GM10248 (cell line): ENCODE measurements at regions not wholly inside any gene's neighbourhood (a gene's known extent, or its start where the extent isn't known, plus 50 kb on each side); places are given as distances from the start of the nearest gene placed in this dataset.

Experiments used
- CTCF ChIA-PET: fragments of 300-600 bp; sonication (Branson Sonifier 250); formaldehyde crosslinking; extraction: SDS; loops from one replicate; lab custom pipeline; 2021; ENCODE audit warnings: antibody characterized with exemption; lab: Yijun Ruan, JAX
- POLR2A ChIA-PET: fragments of 350-650 bp; sonication (Branson Sonifier 250); formaldehyde crosslinking; extraction: SDS; loops from one replicate; lab custom pipeline; 2020; ENCODE audit warnings: antibody characterized with exemption; lab: Yijun Ruan, JAX
- DNase-seq: peaks from one replicate; pipeline ENCODE4 v3.0.0; 2012; ENCODE audit errors: extremely low spot score
- TF ChIP-seq, protein P1 (sequence below): IDR thresholded peaks from 2 replicates; pipeline ENCODE4 v1.5.1; 2012; ENCODE audit warnings: mild to moderate bottlenecking, low read depth; ENCODE audit errors: extremely low read depth, missing control alignments, control extremely low read depth

DNA sequence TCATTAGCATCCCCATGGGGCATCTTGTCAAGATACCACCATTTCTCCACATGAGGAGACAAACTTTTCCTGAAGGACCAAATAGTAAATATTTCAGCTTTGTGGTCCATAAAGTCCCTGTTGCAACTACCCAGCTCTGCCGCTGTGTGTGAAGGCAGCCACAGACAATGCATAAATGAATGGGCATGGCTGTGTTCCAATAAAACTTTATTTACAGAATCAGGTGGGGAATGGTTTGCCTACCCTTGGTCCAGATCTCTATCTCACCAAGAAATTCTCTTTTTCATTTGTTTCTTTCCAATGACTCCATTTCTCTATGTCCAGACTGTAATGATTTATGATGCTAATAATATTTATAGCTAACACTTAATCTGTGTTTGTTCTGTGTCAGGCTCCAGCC is 409.3 kb upstream of the TBX3 start:
- DNase-seq, result no peak
- ChIA-PET CTCF (no interaction called here), POLR2A (no interaction called here)
- TF ChIP-seq, protein P1, sequence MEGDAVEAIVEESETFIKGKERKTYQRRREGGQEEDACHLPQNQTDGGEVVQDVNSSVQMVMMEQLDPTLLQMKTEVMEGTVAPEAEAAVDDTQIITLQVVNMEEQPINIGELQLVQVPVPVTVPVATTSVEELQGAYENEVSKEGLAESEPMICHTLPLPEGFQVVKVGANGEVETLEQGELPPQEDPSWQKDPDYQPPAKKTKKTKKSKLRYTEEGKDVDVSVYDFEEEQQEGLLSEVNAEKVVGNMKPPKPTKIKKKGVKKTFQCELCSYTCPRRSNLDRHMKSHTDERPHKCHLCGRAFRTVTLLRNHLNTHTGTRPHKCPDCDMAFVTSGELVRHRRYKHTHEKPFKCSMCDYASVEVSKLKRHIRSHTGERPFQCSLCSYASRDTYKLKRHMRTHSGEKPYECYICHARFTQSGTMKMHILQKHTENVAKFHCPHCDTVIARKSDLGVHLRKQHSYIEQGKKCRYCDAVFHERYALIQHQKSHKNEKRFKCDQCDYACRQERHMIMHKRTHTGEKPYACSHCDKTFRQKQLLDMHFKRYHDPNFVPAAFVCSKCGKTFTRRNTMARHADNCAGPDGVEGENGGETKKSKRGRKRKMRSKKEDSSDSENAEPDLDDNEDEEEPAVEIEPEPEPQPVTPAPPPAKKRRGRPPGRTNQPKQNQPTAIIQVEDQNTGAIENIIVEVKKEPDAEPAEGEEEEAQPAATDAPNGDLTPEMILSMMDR, result no peak

DNA sequence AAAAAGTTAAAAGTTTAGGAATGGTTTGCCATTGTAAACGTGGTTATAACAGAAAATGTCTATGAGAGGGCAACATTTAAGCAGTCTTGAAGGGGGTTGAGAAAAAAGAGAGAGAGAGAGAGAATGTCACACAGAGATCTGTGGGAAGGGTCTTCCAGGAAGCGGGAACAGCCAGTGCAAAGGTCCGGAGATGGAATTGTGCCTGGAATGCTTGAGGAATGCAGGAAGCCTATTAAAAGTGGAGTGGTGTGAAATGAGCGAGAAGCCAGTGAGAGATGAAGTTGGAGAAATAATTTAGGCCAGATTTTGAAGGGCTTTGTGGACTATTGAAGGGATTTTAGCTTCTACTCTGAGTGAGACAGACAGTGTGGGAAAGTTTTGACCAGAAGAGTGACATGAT is 406.8 kb upstream of the TBX3 start:
- CTCF ChIA-PET, result no interaction called here
- DNase-seq, result no peak
- TF ChIP-seq, protein P1, result no peak
- POLR2A ChIA-PET, result no interaction called here

DNA sequence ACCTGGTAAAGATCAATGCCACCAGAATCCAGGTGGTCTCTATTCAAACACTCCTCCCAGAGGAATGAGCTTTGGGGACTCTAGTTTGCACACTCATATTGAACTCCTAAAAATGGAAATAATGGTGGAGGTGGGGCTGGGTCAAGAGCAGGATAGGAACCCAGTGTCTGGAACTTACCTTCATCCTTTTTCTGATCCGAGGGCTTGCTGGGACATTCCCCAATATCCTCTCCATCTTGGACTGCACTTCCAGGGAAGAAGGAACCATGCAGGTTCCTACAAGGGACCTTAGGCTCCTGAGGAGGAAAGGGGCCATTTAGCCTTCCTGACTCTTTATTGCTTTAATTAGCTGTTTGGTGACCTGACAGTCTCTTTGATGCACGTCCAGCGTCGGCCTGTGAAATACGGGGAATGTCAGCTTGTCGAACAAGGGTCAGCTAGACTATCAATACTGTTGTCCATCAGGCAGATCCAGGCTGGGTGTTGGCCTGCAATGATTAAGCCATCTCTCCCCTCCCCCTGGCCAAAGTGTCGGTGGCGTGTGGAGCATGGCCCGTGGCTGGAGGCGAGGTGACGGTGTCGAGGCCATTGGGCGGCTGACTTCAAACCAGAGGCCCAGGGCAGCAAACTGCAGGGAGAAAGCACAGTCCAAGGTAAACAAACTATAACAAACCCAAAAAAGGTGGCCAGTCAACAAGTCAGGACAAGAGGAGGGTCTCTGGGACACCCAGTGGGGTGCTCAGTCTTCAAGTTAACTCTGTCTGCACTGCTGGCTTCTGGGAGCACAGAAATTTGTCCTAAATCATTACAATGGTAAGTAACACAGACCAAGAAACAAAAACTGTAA is 405.2 kb upstream of the TBX3 start:
- TF ChIP-seq, protein P1, result no peak
- ChIA-PET CTCF (no interaction called here), POLR2A (no interaction called here)
- no peak for DNase-seq

DNA sequence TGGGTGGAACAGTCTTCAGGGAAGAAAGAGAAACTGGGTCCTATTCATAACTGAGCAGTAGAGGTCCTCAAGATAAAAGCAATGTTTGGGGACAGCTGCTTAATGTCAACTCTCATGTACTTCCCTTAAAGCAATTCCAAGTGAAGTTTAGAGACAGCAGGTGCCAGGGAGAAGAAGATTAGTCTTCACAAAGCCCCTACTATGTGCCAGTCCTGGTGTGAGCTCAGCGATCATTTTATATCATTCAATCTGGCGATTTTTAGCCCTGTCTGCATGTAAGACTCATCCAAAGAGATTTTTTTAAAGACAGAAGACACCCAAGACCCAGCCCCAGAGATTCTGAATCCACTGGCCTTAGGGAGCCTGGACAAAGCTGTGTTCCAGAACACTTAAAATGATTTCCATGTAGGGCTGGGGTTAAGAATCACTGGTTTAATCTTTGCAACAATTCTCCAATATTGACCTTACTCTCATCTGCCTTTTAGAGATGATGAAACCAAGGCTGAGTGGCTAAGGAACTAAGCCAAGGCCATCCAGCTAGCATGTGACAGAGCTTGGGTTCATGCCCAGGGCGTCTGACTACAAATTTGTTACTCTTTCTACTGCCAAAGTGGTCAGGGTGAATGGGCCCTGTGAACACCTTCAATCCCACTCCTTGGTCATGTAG is 404.5 kb upstream of the TBX3 start:
- POLR2A ChIA-PET, result no interaction called here
- no peak for DNase-seq
- TF ChIP-seq, protein P1, result no peak
- CTCF ChIA-PET, result no interaction called here

DNA sequence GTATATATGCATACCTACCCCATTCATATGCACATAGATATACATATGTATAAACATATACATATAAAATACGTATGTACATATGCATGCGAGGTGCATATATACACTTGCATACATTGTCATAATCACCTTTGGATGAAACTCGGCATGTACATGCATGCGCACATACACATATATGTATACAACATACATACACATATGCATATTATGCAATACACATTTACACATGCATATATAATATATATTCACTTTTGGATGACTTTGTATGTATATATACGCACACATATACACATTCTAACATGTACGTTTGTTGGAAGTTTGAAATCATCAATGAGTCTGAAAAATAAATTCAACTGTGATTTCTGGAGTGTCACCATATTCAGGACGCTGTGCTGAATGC is 401.6 kb upstream of the TBX3 start:
- DNase-seq, result no peak
- CTCF ChIA-PET, result no interaction called here
- TF ChIP-seq, protein P1, result no peak
- POLR2A ChIA-PET, result no interaction called here

DNA sequence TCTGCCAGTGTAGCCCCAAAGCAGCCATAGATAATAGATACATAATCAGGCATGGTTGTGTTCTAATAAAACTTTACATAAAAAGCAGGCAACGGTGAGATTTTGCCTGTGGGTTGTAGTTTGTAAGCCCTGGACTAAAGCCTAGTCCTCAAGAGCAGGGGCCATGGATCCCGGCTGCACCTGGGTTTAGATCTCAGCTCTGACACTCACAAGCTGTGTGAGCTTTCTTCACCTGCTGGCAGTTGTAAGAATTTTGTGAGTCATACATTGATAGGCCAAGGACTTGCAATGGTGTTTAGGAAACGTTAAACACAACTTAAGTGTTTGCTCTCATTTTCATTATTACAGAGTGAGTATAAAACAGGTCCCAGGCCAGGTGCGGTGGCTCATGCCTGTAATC is 395.8 kb upstream of the TBX3 start:
- TF ChIP-seq, protein P1, result no peak
- DNase-seq, result no peak
- CTCF ChIA-PET, result no interaction called here
- POLR2A ChIA-PET, result no interaction called here
